ENCODE measurements at regions not wholly inside any gene's neighbourhood (a gene's known extent, or its start where the extent isn't known, plus 50 kb on each side); places are given as distances from the start of the nearest gene placed in this dataset.
"Not testable (repeated sequence)": the region's sequence is repeated elsewhere in the genome, so short reads cannot be mapped to it uniquely, and the experiment has no call there.

DNA sequence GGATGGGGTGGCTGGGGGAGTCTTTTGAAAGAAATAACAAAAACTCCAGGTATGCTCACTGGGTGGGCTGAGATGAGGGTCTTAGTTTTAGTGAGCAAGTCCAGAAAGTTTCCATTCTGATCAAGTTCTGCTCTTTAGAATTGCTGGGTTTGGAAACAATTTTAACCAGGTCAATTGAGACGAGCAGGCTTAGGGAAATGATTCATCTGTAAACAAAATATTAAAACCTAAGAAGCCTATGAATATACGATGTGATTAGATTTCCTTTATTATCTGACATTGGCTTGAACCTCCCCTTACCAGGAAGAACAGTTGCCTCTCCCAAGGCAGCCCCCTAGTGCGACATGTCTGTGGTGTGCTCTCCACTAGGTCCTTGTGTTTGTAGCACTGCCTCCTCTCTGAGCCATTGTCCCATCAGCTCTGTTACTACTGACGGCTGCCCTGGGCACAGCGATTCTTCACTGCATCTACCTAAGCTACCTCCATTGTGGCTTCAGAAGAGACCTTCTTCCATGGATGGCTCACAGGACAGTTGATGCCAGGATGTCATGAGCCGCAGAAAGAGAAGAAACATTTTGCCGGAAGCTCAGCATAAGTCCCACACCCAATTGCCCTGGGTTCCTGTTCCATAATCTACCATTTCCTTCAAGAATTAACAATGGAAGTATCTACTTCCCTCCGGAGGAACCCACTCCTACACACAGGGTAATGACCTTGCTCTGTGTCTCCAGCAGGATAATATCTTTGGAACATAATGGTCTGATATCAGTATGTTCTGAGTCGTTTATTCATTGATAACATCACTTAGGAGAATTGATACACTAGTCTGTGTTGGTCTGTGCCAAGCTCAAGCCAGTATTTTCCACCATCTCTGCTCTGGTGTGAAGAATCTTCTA is 95.1 kb upstream of the ITGB1 start:
- Mint-ChIP-seq H3K9me3 (ENCODE audit: unreplicated experiment) (no peaks in the 10 kb centered on the region), H3K4me1 (ENCODE audit: unreplicated experiment) (peaks cover 8% of the 10 kb centered on the region), H3K4me3 (ENCODE audit: unreplicated experiment) (no peak overlapping the region)

DNA sequence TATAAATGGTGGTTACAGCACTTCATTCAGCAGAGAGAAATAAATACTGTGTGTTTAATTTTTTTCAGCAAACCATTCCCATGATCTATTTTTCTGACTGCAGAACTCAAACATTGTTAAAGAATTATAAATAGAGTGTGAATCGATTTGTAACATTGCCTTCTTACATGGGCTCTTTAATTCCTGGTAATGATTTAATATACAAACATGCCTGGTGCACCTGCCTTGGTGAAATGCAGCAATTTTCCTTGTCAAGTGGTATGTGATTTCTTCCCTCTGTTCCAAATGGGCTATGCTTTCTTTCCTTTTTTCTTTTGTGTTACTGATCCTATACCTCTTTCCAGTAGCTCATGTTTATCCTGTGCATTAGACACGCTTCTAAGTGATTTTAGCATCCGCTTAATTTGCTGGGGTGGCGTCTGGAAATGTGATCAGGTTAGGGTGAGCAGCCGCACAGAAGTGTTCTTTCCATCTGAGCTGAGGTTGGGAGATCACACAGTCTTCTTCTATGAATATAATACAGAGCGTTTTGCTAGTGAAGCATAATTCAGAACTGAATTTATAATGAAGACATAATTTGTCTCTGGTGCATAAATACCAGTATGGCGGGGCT is 94.3 kb upstream of the ITGB1 start:
- TF ChIP-seq, protein P1, sequence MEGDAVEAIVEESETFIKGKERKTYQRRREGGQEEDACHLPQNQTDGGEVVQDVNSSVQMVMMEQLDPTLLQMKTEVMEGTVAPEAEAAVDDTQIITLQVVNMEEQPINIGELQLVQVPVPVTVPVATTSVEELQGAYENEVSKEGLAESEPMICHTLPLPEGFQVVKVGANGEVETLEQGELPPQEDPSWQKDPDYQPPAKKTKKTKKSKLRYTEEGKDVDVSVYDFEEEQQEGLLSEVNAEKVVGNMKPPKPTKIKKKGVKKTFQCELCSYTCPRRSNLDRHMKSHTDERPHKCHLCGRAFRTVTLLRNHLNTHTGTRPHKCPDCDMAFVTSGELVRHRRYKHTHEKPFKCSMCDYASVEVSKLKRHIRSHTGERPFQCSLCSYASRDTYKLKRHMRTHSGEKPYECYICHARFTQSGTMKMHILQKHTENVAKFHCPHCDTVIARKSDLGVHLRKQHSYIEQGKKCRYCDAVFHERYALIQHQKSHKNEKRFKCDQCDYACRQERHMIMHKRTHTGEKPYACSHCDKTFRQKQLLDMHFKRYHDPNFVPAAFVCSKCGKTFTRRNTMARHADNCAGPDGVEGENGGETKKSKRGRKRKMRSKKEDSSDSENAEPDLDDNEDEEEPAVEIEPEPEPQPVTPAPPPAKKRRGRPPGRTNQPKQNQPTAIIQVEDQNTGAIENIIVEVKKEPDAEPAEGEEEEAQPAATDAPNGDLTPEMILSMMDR (IDR thresholded peaks at IDR 0.05) = no peak
- DNase-seq (ENCODE audit: extremely low spot score, unreplicated experiment) = no peak
- H3K4me1 Mint-ChIP-seq (ENCODE audit: unreplicated experiment) = peaks cover 8% of the 10 kb centered on the region
- no peaks in the 10 kb centered on the region for H3K9me3 Mint-ChIP-seq (ENCODE audit: unreplicated experiment)
- H3K27me3 Mint-ChIP-seq (ENCODE audit: unreplicated experiment) = peaks cover 5% of the 10 kb centered on the region
- H3K27ac Mint-ChIP-seq (ENCODE audit: unreplicated experiment) = no peak overlapping the region
- no peaks in the 10 kb centered on the region for H3K36me3 Mint-ChIP-seq (ENCODE audit: unreplicated experiment)
- H3K4me3 Mint-ChIP-seq (ENCODE audit: unreplicated experiment) = no peak overlapping the region

More for the DNA sequence above, 95.1 kb upstream of the ITGB1 start:
- peaks cover 5% of the 10 kb centered on the region for H3K27me3 Mint-ChIP-seq (ENCODE audit: unreplicated experiment)
- H3K36me3 Mint-ChIP-seq (ENCODE audit: unreplicated experiment) = no peaks in the 10 kb centered on the region
- DNase-seq (ENCODE audit: extremely low spot score, unreplicated experiment) = no peak
- H3K27ac Mint-ChIP-seq (ENCODE audit: unreplicated experiment) = no peak overlapping the region
- TF ChIP-seq, protein P1 (IDR thresholded peaks at IDR 0.05) = no peak

DNA sequence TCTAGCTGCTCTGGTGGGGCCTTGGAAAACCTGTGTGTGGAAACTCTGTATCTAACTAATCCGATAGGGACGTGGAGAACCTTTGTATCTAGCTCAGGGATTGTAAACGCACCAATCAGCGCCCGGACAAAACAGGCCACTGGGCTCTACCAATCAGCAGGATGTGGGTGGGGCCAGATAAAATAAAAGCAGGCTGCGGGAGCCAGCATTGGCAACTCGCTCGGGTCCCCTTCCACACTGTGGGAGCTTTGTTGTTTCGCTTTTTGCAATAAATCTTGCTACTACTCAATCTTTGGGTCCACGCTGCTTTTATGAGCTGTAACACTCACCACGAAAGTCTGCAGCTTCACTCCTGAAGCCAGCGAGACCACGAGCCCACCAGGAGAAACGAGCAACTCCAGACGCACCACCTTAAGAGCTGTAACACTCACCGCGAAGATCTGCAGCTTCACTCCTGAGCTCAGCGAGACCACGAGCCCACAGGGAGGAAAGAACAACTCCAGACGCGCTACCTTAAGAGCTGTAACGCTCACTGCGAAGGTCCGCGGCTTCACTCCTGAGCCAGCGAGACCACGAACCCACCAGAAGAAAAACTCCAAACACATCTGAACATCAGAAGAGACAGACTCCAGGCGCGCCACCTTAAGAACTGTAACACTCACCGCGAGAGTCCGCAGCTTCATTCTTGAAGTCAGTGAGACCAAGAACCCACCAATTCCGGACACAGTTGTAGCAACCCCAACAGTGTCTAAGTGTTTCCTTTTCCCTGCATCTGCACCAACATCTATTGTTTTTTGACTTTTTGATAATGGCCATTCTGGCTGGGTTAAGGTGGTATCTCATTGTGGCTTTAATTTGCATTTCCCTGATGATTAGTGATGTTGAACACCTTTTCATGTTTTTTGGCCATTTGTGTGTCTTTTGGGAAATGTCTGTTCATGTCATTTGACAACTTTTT is 92.2 kb upstream of the ITGB1 start:
- not testable (repeated sequence) for H3K27me3 Mint-ChIP-seq (ENCODE audit: unreplicated experiment); DNase-seq (ENCODE audit: extremely low spot score, unreplicated experiment); H3K9me3 Mint-ChIP-seq (ENCODE audit: unreplicated experiment); H3K4me1 Mint-ChIP-seq (ENCODE audit: unreplicated experiment); H3K27ac Mint-ChIP-seq (ENCODE audit: unreplicated experiment); H3K36me3 Mint-ChIP-seq (ENCODE audit: unreplicated experiment); H3K4me3 Mint-ChIP-seq (ENCODE audit: unreplicated experiment)

DNA sequence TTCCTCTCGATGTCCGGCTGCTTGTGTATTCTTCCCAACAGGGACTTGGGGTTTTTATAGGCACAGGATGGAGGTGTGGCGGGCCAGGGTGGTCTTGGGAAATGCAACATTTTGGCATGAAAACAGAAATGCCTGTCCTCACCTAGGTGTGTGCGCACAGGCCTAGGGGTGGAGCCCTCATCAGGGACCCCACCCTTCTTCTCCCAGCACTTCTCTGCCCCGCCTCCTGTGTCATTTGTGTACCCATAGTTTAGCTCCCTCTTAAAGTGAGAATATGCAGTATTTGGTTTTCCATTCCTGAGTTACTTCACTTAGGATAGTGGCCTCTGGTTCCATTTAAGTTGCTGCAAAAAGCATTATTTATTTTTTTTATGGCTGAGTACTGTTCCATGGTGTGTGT is 90.2 kb upstream of the ITGB1 start:
- TF ChIP-seq, protein P1 (IDR thresholded peaks at IDR 0.05) = no peak
- Mint-ChIP-seq H3K4me1 (ENCODE audit: unreplicated experiment) (no peaks in the 10 kb centered on the region), H3K27ac (ENCODE audit: unreplicated experiment) (no peak overlapping the region), H3K36me3 (ENCODE audit: unreplicated experiment) (no peaks in the 10 kb centered on the region), H3K4me3 (ENCODE audit: unreplicated experiment) (no peak overlapping the region), H3K27me3 (ENCODE audit: unreplicated experiment) (no peaks in the 10 kb centered on the region), H3K9me3 (ENCODE audit: unreplicated experiment) (no peaks in the 10 kb centered on the region)
- no peak for DNase-seq (ENCODE audit: extremely low spot score, unreplicated experiment)

DNA sequence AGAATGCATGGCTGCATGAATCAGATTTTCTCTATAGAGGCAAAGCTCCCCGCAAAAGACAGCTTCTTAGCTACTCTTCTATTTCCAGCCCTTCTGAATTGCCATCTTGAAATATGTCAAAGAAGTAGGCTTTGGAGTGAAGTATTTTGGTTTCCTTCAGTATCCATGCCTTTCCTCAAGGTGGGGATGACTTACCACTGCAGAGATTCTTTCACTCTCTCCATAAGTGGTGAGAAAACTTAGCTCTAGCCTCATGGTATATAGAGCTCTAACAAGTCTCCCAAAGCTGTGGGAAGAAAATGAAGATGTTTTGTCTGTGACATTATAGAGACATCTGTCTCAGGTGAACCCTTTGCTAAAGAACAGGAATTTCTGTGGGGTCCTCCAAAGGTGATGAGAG is 89.6 kb upstream of the ITGB1 start:
- no peaks in the 10 kb centered on the region for H3K4me1 Mint-ChIP-seq (ENCODE audit: unreplicated experiment)
- H3K36me3 Mint-ChIP-seq (ENCODE audit: unreplicated experiment) = no peaks in the 10 kb centered on the region
- H3K27ac Mint-ChIP-seq (ENCODE audit: unreplicated experiment) = no peak overlapping the region
- H3K27me3 Mint-ChIP-seq (ENCODE audit: unreplicated experiment) = no peaks in the 10 kb centered on the region
- TF ChIP-seq, protein P1 (IDR thresholded peaks at IDR 0.05) = peak; percentile 31
- no peak for DNase-seq (ENCODE audit: extremely low spot score, unreplicated experiment)
- no peaks in the 10 kb centered on the region for H3K9me3 Mint-ChIP-seq (ENCODE audit: unreplicated experiment)
- no peak overlapping the region for H3K4me3 Mint-ChIP-seq (ENCODE audit: unreplicated experiment)

All from osteocyte (in vitro differentiated cells).